NT2/D1 (cell line): ENCODE measurements at regions not wholly inside any gene's neighbourhood (a gene's known extent, or its start where the extent isn't known, plus 50 kb on each side); places are given as distances from the start of the nearest gene placed in this dataset.

ENCODE experiments used
- DNase-seq: peaks from one replicate; pipeline ENCODE4 v3.0.0-alpha.2; 2011; ENCODE audit warnings: low read depth, low spot score
- H3K27me3 ChIP-seq: 2 replicates; pipeline ENCODE4 v1.6.0; 2011; ENCODE audit warnings: mild to moderate bottlenecking; ENCODE audit not compliant: insufficient read length, insufficient read depth
- H3K36me3 ChIP-seq: 2 replicates; pipeline ENCODE4 v1.6.1; 2011; ENCODE audit warnings: mild to moderate bottlenecking, low read length, mixed read lengths; ENCODE audit not compliant: insufficient read depth, insufficient read length
- H3K4me1 ChIP-seq: 2 replicates; pipeline ENCODE4 v1.5.1; 2011; ENCODE audit not compliant: insufficient read depth, insufficient read length
- H3K4me3 ChIP-seq: 2 replicates; pipeline ENCODE4 v1.5.1; 2011; ENCODE audit warnings: low read depth; ENCODE audit not compliant: insufficient read length
- H3K9ac ChIP-seq: 2 replicates; pipeline ENCODE4 v1.6.0; 2011; ENCODE audit warnings: low read depth; ENCODE audit not compliant: insufficient read length
- H3K9me3 ChIP-seq: 2 replicates; pipeline ENCODE4 v1.5.1; 2011; ENCODE audit warnings: mild to moderate bottlenecking, low read length; ENCODE audit not compliant: insufficient read depth
- SUZ12 ChIP-seq: IDR thresholded peaks from 2 replicates; pipeline ENCODE4 v1.6.1; 2011; ENCODE audit not compliant: insufficient read length, insufficient read depth; ENCODE audit errors: extremely low read depth
- YY1 ChIP-seq: IDR thresholded peaks from 2 replicates; pipeline ENCODE4 v1.6.1; 2011; ENCODE audit not compliant: insufficient read length, insufficient read depth
- ZNF274 ChIP-seq: IDR thresholded peaks from 2 replicates; pipeline ENCODE4 v1.6.1; 2011; ENCODE audit warnings: mild to moderate bottlenecking, low read depth, low read length

- no peak for TF ChIP-seq ZNF274
- DNase-seq: no peak
- no peak overlapping the region for H3K9ac ChIP-seq
- H3K4me1 ChIP-seq: no peaks in the 10 kb centered on the region
- H3K4me3 ChIP-seq: no peak overlapping the region
- no peaks in the 10 kb centered on the region for H3K27me3 ChIP-seq
- no peaks in the 10 kb centered on the region for H3K36me3 ChIP-seq
- no peaks in the 10 kb centered on the region for H3K9me3 ChIP-seq
These were observed 215.2 kb downstream of the HTR7 start for GRCh38 chr10:90642650-90643049.

DNA sequence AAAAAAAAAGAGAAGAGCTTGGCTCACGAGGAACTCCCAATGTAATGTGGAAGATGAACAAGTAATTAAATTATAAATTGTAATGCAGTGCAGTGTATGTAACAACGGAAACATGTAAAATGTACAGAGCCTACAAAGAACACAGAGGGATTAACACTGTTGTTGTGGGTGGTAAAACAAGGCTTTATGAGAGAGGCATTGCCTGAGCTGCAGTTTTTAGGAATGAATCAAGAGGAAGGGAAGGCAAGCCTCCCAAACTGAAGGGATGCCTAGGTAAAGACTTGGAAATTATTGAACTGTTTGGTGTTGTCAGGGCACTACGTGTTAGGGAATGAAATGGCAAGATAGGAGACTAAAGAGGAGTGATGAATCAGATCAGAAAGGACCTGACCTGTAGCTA is 213.7 kb downstream of the HTR7 start:
- no peaks in the 10 kb centered on the region for H3K36me3 ChIP-seq
- TF ChIP-seq SUZ12 (no peak), YY1 (no peak), ZNF274 (no peak)
- H3K9ac ChIP-seq: no peak overlapping the region
- H3K9me3 ChIP-seq: no peaks in the 10 kb centered on the region
- no peak overlapping the region for H3K4me3 ChIP-seq
- DNase-seq: no peak
- no peaks in the 10 kb centered on the region for H3K27me3 ChIP-seq
- H3K4me1 ChIP-seq: no peaks in the 10 kb centered on the region

DNA sequence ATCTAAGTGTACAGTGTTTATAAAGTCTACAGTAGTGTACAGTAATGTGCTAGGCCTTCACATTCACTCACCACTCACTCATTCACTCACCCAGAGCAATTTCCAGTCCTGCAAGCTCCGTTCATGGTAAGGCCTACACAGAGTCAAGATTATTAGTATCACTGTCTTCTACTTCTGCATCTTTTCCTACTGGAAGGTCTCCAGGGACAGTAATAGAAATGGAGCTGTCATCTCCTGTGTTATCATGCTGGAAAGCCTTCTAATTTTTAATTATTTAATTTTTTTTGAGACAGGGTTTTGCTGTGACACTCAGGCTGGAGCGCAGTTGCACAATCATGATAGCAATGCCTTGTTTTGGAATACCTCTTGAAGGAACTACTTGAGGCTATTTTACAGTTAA is 207.0 kb downstream of the HTR7 start:
- no peak for DNase-seq
- no peaks in the 10 kb centered on the region for H3K36me3 ChIP-seq
- H3K9me3 ChIP-seq: no peaks in the 10 kb centered on the region
- H3K27me3 ChIP-seq: no peaks in the 10 kb centered on the region
- no peak overlapping the region for H3K9ac ChIP-seq
- H3K4me1 ChIP-seq: no peaks in the 10 kb centered on the region
- TF ChIP-seq SUZ12 (no peak), ZNF274 (no peak), YY1 (no peak)
- H3K4me3 ChIP-seq: no peak overlapping the region

GRCh38 chr10:90652519-90652918 is 205.3 kb downstream of the HTR7 start:
- no peak for TF ChIP-seq ZNF274
- no peak overlapping the region for H3K9ac ChIP-seq
- no peaks in the 10 kb centered on the region for H3K27me3 ChIP-seq
- DNase-seq: no peak
- H3K36me3 ChIP-seq: no peaks in the 10 kb centered on the region
- H3K9me3 ChIP-seq: no peaks in the 10 kb centered on the region
- H3K4me3 ChIP-seq: no peak overlapping the region
- H3K4me1 ChIP-seq: no peaks in the 10 kb centered on the region

GRCh38 chr10:90658791-90659190 is 199.0 kb downstream of the HTR7 start:
- no peak for TF ChIP-seq ZNF274
- TF ChIP-seq SUZ12: no peak
- TF ChIP-seq YY1: no peak
- Histone ChIP-seq H3K4me3 (no peak overlapping the region), H3K9ac (no peak overlapping the region), H3K9me3 (no peaks in the 10 kb centered on the region), H3K36me3 (no peaks in the 10 kb centered on the region), H3K27me3 (no peaks in the 10 kb centered on the region), H3K4me1 (no peaks in the 10 kb centered on the region)
- DNase-seq: no peak

DNA sequence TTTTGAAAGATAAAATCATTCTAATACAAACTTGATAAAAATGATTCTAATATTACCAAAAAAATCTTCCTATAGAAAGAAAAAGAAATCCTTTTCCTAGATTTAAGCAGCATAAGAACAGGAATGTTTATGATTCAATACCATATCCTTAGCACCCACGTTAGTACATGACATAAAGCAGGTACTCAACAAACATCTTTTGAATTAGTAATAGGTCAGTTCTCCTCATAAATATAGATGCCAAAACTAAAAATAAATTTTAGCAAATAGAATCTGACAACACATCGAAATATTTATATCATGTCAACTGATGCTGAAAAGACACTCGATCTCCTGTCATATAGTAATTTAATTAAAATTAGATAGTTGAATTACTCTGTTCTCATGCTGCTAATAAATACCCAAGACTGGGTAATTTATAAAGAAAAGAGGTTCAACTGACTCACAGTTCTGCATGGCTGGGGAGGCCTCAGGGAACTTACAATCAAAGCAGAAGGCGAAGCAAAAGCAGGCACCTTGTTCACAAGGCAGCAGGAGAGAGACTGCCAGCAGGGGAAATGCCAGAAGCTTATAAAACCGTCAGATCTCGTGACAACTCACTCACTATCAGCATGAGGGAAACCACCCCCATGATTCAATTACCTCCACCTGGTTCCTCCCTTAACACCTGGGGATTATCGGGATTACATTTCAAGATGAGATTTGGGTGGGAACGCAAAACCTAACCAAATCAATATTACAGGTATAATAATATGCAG is 191.8 kb downstream of the HTR7 start:
- DNase-seq: no peak
- H3K4me1 ChIP-seq: no peaks in the 10 kb centered on the region
- H3K4me3 ChIP-seq: no peak overlapping the region
- no peaks in the 10 kb centered on the region for H3K27me3 ChIP-seq
- no peak for TF ChIP-seq SUZ12
- TF ChIP-seq ZNF274: no peak
- no peak for TF ChIP-seq YY1
- no peaks in the 10 kb centered on the region for H3K36me3 ChIP-seq
- H3K9me3 ChIP-seq: no peaks in the 10 kb centered on the region
- no peak overlapping the region for H3K9ac ChIP-seq

GRCh38 chr10:90674461-90674860 is 183.4 kb downstream of the HTR7 start:
- no peak overlapping the region for H3K9ac ChIP-seq
- H3K4me3 ChIP-seq: no peak overlapping the region
- DNase-seq: no peak
- TF ChIP-seq ZNF274: no peak
- H3K9me3 ChIP-seq: no peaks in the 10 kb centered on the region
- no peaks in the 10 kb centered on the region for H3K4me1 ChIP-seq
- no peaks in the 10 kb centered on the region for H3K27me3 ChIP-seq
- no peaks in the 10 kb centered on the region for H3K36me3 ChIP-seq

DNA sequence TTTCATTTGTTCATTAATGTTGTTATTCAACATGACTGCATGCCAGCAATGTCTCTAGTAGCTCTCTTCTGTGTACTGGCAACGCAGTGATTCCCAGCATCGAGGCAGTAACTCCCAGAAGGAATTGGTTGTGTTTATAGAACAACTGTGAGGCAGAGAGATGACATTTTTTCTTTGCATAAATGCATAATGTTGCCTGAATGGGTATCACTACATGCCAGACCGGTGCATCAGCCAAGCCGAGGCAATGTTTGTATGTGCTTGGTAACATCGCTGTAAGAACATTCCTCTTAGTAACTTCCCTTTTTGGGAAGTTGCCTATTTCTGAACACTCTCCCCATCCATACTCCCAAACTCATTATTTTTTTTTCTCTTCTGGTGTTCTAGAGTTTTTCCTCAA is 182.9 kb downstream of the HTR7 start:
- no peak overlapping the region for H3K9ac ChIP-seq
- no peak overlapping the region for H3K4me3 ChIP-seq
- no peak for TF ChIP-seq YY1
- no peak for TF ChIP-seq SUZ12
- no peak for TF ChIP-seq ZNF274
- no peak for DNase-seq
- no peaks in the 10 kb centered on the region for H3K4me1 ChIP-seq
- no peaks in the 10 kb centered on the region for H3K36me3 ChIP-seq
- no peaks in the 10 kb centered on the region for H3K9me3 ChIP-seq
- no peaks in the 10 kb centered on the region for H3K27me3 ChIP-seq
